ENCODE measurements at regions not wholly inside any gene's neighbourhood (a gene's known extent, or its start where the extent isn't known, plus 50 kb on each side); places are given as distances from the start of the nearest gene placed in this dataset.

DNA sequence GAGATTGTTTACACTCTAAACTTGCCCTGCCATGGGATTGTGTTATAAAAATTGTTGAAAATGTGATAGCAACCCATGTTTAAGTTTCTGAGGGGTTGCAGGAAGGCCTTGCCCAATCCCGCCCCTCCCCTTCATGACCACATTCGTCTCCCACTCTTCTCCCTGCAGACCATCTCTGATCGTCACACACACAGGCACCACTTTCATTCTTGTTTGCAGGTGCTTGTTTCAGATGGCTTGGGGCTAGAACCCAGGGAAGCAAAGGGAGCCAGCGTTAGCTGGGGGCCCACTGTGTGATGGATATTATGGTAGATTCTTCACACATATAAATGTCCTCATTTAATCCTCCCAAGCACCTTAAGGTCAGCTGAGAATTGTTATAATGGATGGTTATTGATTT, 286.7 kb upstream of the HABP2 start:
- TF ChIP-seq CTCF (IDR thresholded peaks at IDR 0.05) (no peak), POLR2A (IDR thresholded peaks at IDR 0.05) (no peak)
